B cell (primary cell): ENCODE measurements at regions not wholly inside any gene's neighbourhood (a gene's known extent, or its start where the extent isn't known, plus 50 kb on each side); places are given as distances from the start of the nearest gene placed in this dataset.

Source experiments
- ATAC-seq: fragments of 200-7000 bp; cut with Tn5 transposase; one replicate; pipeline ENCODE4 v1.10.0; 2021; ENCODE audit warnings: low read depth, mild to moderate bottlenecking, moderate number of reproducible peaks, moderate library complexity
- CTCF ChIA-PET: fragments of 350-600 bp; sonication (Branson Sonifier 250); formaldehyde crosslinking; loops from one replicate; lab custom pipeline; 2021; ENCODE audit warnings: antibody characterized with exemption, inconsistent platforms; lab: Charles Lee
- POLR2A ChIA-PET: fragments of 350-600 bp; sonication (Branson Sonifier 250); formaldehyde crosslinking; loops from one replicate; lab custom pipeline; 2021; ENCODE audit warnings: antibody characterized with exemption; lab: Charles Lee
- DNase-seq: peaks from one replicate; pipeline ENCODE4 v3.0.0; 2013
- H2AFZ ChIP-seq: 2 replicates; pipeline ENCODE4 v1.6.1; 2012; ENCODE audit warnings: mild to moderate bottlenecking, low read depth, low read length; ENCODE audit not compliant: insufficient read depth, poor library complexity, severe bottlenecking
- H3K27ac ChIP-seq, 2 donors: 1 replicate in 1 of 2; 2 replicates in 1 of 2; pipeline ENCODE4 v1.5.1; 2012 to 2013; ENCODE audit warnings: low read length in 2 of 2, mild to moderate bottlenecking in 2 of 2, moderate library complexity in 1 of 2
- H3K27me3 ChIP-seq, 4 experiments: fragments of 200-600 bp in 1 of 4; sonication (generic) in 1 of 4; replicated peaks in 1 of 4; 1 replicate in 2 of 4; 2 replicates in 2 of 4; pipeline versions ENCODE4 v1.6.1 to v1.7.0; 2013 to 2016; ENCODE audit warnings: low read length in 3 of 4, mild to moderate bottlenecking in 2 of 4, mixed read lengths in 1 of 4, moderate library complexity in 1 of 4; ENCODE audit not compliant: insufficient read depth in 4 of 4, control insufficient read depth in 3 of 4; ENCODE audit errors: control extremely low read depth in 1 of 4
- H3K36me3 ChIP-seq, 2 experiments: replicated peaks in 1 of 2; 1 replicate in 1 of 2; 2 replicates in 1 of 2; pipeline versions ENCODE4 v1.6.1 to v1.7.1; 2013; ENCODE audit warnings: low read length in 1 of 2; ENCODE audit not compliant: insufficient read depth in 2 of 2, control insufficient read depth in 1 of 2; ENCODE audit errors: control extremely low read depth in 1 of 2, extremely low read depth in 1 of 2
- H3K4me1 ChIP-seq, 2 donors: fragments of 200-600 bp in 1 of 2; sonication (generic) in 1 of 2; 1 replicate in 1 of 2; 2 replicates in 1 of 2; pipeline versions ENCODE4 v1.5.1 to v1.6.1; 2013 to 2017; ENCODE audit warnings: low read length in 2 of 2; ENCODE audit not compliant: control insufficient read depth in 2 of 2, insufficient read depth in 2 of 2
- H3K4me2 ChIP-seq: replicated peaks from 2 replicates; pipeline ENCODE3; 2012; ENCODE audit warnings: mild to moderate bottlenecking, low read depth, low read length; ENCODE audit not compliant: poor library complexity, severe bottlenecking
- H3K4me3 ChIP-seq, 5 experiments: fragments of 200-600 bp in 1 of 5; sonication (generic) in 1 of 5; 1 replicate in 3 of 5; 2 replicates in 2 of 5; pipeline versions ENCODE4 v1.5.1 to v1.7.0; 2011 to 2016; ENCODE audit warnings: low read length in 4 of 5, mild to moderate bottlenecking in 4 of 5, low read depth in 2 of 5, control low read depth in 1 of 5, moderate library complexity in 1 of 5; ENCODE audit not compliant: insufficient read depth in 1 of 5; ENCODE audit errors: control extremely low read depth in 1 of 5, extremely low read depth in 1 of 5
- H3K79me2 ChIP-seq: fragments of 200-600 bp; sonication (generic); one replicate; pipeline ENCODE4 v1.6.0; 2016; ENCODE audit warnings: low read length; ENCODE audit not compliant: control insufficient read depth, insufficient read depth
- H3K9ac ChIP-seq: fragments of 200-600 bp; sonication (generic); 2 replicates; pipeline ENCODE4 v1.6.1; 2017; ENCODE audit warnings: mild to moderate bottlenecking, low read length, moderate library complexity
- H3K9me3 ChIP-seq, 3 donors: one replicate each; pipeline versions ENCODE4 v1.6.1 to v1.7.1; 2013; ENCODE audit warnings: low read length in 2 of 3; ENCODE audit not compliant: control insufficient read depth in 2 of 3, insufficient read depth in 1 of 3; ENCODE audit errors: control extremely low read depth in 1 of 3
- H4K20me1 ChIP-seq: 2 replicates; pipeline ENCODE4 v1.6.0; 2012; ENCODE audit warnings: mild to moderate bottlenecking, low read length; ENCODE audit not compliant: insufficient read depth, control insufficient read depth, poor library complexity, severe bottlenecking
- H3K27ac Mint-ChIP-seq: one replicate; pipeline ENCODE4 v1.8.0; 2021; ENCODE audit warnings: mixed read lengths
- H3K27me3 Mint-ChIP-seq: one replicate; pipeline ENCODE4 v1.8.0; 2021; ENCODE audit warnings: mixed read lengths
- H3K4me1 Mint-ChIP-seq: one replicate; pipeline ENCODE4 v1.8.0; 2021; ENCODE audit warnings: mixed read lengths
- H3K4me3 Mint-ChIP-seq: one replicate; pipeline ENCODE4 v1.8.0; 2021; ENCODE audit warnings: mixed read lengths
- H3K9me3 Mint-ChIP-seq: one replicate; pipeline ENCODE4 v1.8.0; 2022; ENCODE audit warnings: mixed read lengths; ENCODE audit not compliant: insufficient read depth
- EZH2 ChIP-seq: IDR thresholded peaks from 2 replicates; pipeline ENCODE4 v1.6.1; 2012; ENCODE audit warnings: borderline replicate concordance, low read depth, mild to moderate bottlenecking, moderate library complexity, low read length; ENCODE audit not compliant: insufficient read depth, poor library complexity, severe bottlenecking
- WGBS: methylation state at CpG from one replicate; pipeline ENCODE4 v1.1.5; 2013; ENCODE audit warnings: missing lambda C conversion rate; ENCODE audit not compliant: insufficient coverage; 5-methylcytosine and 5-hydroxymethylcytosine counted together
- intact Hi-C: fragments of 100-400 bp; cut with micrococcal nuclease; formaldehyde crosslinking; loops from one replicate; pipeline ENCODE4 v1.10.0; 2022
- TF ChIP-seq, protein P1 (sequence below): fragments of 200-600 bp; IDR thresholded peaks from one replicate; pipeline ENCODE4 v1.8.0; 2022; ENCODE audit warnings: antibody characterized with exemption, mild to moderate bottlenecking

DNA sequence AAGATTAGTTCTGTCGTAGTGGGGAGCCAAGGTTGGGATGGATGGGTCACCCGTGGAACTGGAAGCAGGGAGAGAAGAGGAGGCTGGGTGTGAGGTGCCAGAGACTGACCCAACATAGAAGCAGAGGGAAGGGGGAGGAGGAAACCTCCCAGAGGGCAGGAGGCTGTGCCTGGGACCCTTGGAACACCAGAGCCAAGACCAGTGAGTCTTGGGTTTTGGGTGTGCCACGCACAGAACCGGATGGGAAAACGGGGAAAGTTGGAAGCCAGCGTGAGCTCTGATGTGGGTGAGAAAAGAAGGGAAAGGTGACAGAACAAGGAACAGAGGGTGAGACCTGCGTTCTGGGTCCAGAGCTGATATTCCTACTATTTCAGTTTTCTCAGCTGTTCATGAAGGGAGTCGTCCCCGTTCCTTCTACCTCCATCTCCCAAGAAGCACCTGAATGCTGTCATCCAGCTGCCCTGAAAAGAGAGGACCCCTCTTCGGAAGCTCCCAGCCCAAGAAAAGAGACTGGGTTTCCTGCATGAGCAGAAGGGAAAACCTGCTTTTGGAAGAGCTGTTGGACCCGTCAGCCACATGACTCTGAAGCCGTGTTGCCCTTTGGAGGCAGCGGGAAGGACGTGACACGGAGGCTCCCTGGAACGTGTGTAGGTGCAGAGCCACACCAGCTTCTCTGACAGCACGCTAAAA, 250.1 kb downstream of the NDUFA10 start:
- Mint-ChIP-seq H3K27me3 (peaks cover 17% of the 10 kb centered on the region), H3K4me3 (no peak overlapping the region), H3K9me3 (no peaks in the 10 kb centered on the region), H3K27ac (no peak overlapping the region), H3K4me1 (peaks cover 2% of the 10 kb centered on the region)
- Histone ChIP-seq H3K9me3 (peaks cover 0 to 27% (median 7%) of the 10 kb centered on the region in 3 donors), H3K79me2 (no peaks in the 10 kb centered on the region), H3K27me3 (peaks cover 0 to 6% (median 1%) of the 10 kb centered on the region in 4 experiments), H4K20me1 (no peaks in the 10 kb centered on the region), H3K9ac (no peak overlapping the region), H2AFZ (no peak overlapping the region), H3K4me1 (no peaks in the 10 kb centered on the region), H3K4me3 (no peak overlapping the region), H3K4me2 (no peak overlapping the region), H3K27ac (no peak overlapping the region), H3K36me3 (no peaks in the 10 kb centered on the region)
- WGBS = 60% methylated on average over 11 of the region's 17 CpGs
- CTCF ChIA-PET = no interaction called here
- ATAC-seq (no peak), DNase-seq (no peak)
- intact Hi-C loops = no loop called here
- POLR2A ChIA-PET = no interaction called here
- TF ChIP-seq, protein P1, sequence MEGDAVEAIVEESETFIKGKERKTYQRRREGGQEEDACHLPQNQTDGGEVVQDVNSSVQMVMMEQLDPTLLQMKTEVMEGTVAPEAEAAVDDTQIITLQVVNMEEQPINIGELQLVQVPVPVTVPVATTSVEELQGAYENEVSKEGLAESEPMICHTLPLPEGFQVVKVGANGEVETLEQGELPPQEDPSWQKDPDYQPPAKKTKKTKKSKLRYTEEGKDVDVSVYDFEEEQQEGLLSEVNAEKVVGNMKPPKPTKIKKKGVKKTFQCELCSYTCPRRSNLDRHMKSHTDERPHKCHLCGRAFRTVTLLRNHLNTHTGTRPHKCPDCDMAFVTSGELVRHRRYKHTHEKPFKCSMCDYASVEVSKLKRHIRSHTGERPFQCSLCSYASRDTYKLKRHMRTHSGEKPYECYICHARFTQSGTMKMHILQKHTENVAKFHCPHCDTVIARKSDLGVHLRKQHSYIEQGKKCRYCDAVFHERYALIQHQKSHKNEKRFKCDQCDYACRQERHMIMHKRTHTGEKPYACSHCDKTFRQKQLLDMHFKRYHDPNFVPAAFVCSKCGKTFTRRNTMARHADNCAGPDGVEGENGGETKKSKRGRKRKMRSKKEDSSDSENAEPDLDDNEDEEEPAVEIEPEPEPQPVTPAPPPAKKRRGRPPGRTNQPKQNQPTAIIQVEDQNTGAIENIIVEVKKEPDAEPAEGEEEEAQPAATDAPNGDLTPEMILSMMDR = no peak
- TF ChIP-seq EZH2 = no peak

DNA sequence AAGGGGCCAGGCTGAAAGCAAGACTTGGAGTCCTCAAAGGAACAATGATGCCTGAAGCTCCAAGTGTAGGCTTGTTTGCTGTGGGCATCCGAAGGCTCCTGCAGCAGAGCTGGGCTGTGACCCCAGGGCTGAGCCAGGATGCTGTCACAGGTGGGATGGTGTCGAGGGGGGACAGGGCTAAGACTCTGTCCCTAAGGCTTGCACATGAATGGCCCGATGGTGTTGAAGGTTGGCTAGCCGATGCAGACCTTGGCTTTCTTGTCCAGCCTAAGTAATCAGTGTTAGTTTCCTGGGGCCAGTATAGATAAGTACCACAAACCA, 251.0 kb downstream of the NDUFA10 start:
- Mint-ChIP-seq H3K27me3 (peaks cover 20% of the 10 kb centered on the region), H3K4me1 (peaks cover 2% of the 10 kb centered on the region), H3K9me3 (no peaks in the 10 kb centered on the region), H3K4me3 (no peak overlapping the region), H3K27ac (no peak overlapping the region)
- intact Hi-C loops = no loop called here
- Histone ChIP-seq H3K36me3 (no peaks in the 10 kb centered on the region), H3K4me3 (no peak overlapping the region), H3K4me1 (no peaks in the 10 kb centered on the region), H3K4me2 (no peak overlapping the region), H3K27me3 (peaks cover 0 to 6% (median 1%) of the 10 kb centered on the region in 4 experiments), H2AFZ (no peak overlapping the region), H4K20me1 (no peaks in the 10 kb centered on the region), H3K9ac (no peak overlapping the region), H3K79me2 (no peaks in the 10 kb centered on the region), H3K27ac (no peak overlapping the region), H3K9me3 (peaks cover 0 to 20% (median 7%) of the 10 kb centered on the region in 3 donors)
- no peak for DNase-seq
- 85% methylated on average over 4 of the region's 4 CpGs for WGBS
- POLR2A ChIA-PET = no interaction called here
- no peak for ATAC-seq
- TF ChIP-seq, protein P1 = no peak
- no peak for TF ChIP-seq EZH2
- CTCF ChIA-PET = no interaction called here
